DOHH2 (cell line): ENCODE measurements at regions not wholly inside any gene's neighbourhood (a gene's known extent, or its start where the extent isn't known, plus 50 kb on each side); places are given as distances from the start of the nearest gene placed in this dataset.

Experiments
- CTCF ChIP-seq: fragments of 200-600 bp; sonication (generic); IDR thresholded peaks from one replicate; pipeline ENCODE4 v1.5.1; 2014; ENCODE audit warnings: antibody characterized with exemption, mild to moderate bottlenecking, low read depth, low read length; ENCODE audit not compliant: poor library complexity, severe bottlenecking
- EZH2phosphoT487 ChIP-seq: fragments of 200-600 bp; sonication (generic); IDR thresholded peaks from 2 replicates; pipeline ENCODE4 v1.6.1; 2017; ENCODE audit warnings: borderline replicate concordance, mild to moderate bottlenecking, antibody characterized with exemption, low read length, moderate library complexity, mixed read lengths

GRCh38 chrX:148361641-148362040 is 138.8 kb upstream of the AFF2 start:
- TF ChIP-seq CTCF (no peak), EZH2phosphoT487 (no peak)
